ENCODE measurements at regions not wholly inside any gene's neighbourhood (a gene's known extent, or its start where the extent isn't known, plus 50 kb on each side); places are given as distances from the start of the nearest gene placed in this dataset.

DNA sequence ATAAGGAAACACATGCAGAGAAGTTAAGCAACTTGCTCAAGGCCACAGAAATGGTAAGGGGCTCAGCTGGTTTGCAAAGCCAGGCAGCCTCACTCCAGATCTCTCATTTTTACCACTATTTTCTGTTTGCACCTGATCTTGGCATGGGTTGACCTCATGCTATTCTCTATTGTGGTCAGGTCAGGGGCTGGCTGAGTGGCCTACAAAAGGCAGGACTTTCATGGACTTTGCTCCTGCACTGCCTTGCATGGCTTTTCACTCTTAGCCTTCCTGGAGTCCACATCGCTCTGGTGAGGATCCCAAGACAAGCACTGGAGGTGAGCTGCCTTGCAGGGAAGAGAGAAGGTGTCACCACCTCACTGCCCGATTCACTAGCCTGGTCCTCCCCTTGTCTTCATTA lies 56.8 kb upstream of the CSF3R start:
- no peak overlapping the region for H3K4me2 ChIP-seq (ENCODE audit: insufficient read depth in 1 of 2, low read depth in 2 of 2, low read length in 2 of 2)
- no peak overlapping the region for H3K14ac ChIP-seq (ENCODE audit: insufficient read length)
- DNase-seq (ENCODE audit: low read depth in 1 of 2, low spot score in 2 of 2), result no peak
- no peak overlapping the region for H2BK5ac ChIP-seq (ENCODE audit: low read depth, low read length)
- no peak for FAIRE-seq
- H3K56ac ChIP-seq (replicated peaks; ENCODE audit: insufficient read length, low read depth, low read length), result no peak overlapping the region
- no peak overlapping the region for H4K91ac ChIP-seq (replicated peaks; ENCODE audit: insufficient read length, low read length)
- H3K23ac ChIP-seq (ENCODE audit: insufficient read length), result no peak overlapping the region
- 81% methylated on average over 2 of the region's 2 CpGs; no CpG with 5 or more reads in 1 of the 2 experiments for WGBS, 2 experiments (ENCODE audit: extremely low coverage in 1 of 2, insufficient coverage in 1 of 2, insufficient read length in 1 of 2, insufficient replicate concordance in 2 of 2, low coverage in 1 of 2, low lambda C conversion rate in 2 of 2, missing lambda C conversion rate in 1 of 2)
- no peak overlapping the region for H2AK5ac ChIP-seq (ENCODE audit: low read depth, low read length)
- H4K5ac ChIP-seq (ENCODE audit: insufficient read length, low read depth, low read length), result no peak overlapping the region
- no peak overlapping the region for H2BK120ac ChIP-seq (replicated peaks; ENCODE audit: low read depth, low read length)
- no peak overlapping the region for H3K18ac ChIP-seq (ENCODE audit: extremely low read depth, low read length)
- H2BK15ac ChIP-seq (ENCODE audit: low read length), result no peak overlapping the region
- H3K4ac ChIP-seq (replicated peaks; ENCODE audit: insufficient read length, low read depth, low read length), result no peak overlapping the region
- ChIA-PET CTCF (ENCODE audit: partially characterized antibody) (interaction anchor here (1.0 to 2.2 kb wide), 2 partner anchors 15 to 23 kb away, joined by 3 to 10 read pairs; no protein-coding TSS in a partner anchor), POLR2A (ENCODE audit: partially characterized antibody) (no interaction called here)
- H3K23me2 ChIP-seq (ENCODE audit: low read depth, low read length), result no peaks in the 10 kb centered on the region
- no peaks in the 10 kb centered on the region for H3K27me3 ChIP-seq (replicated peaks in 1 of 4; ENCODE audit: control insufficient read depth in 3 of 4, extremely low read depth in 1 of 4, insufficient read depth in 3 of 4, low read length in 3 of 4)
- H2BK12ac ChIP-seq (ENCODE audit: low read depth, low read length), result no peak overlapping the region
- H2BK20ac ChIP-seq (ENCODE audit: low read length), result no peak overlapping the region
- H3K36me3 ChIP-seq (ENCODE audit: control insufficient read depth in 2 of 4, insufficient read depth in 4 of 4, low read length in 3 of 4), result no peaks in the 10 kb centered on the region
- H3K79me1 ChIP-seq (ENCODE audit: low read depth, low read length), result no peaks in the 10 kb centered on the region
- no peak overlapping the region for H4K8ac ChIP-seq (ENCODE audit: extremely low read depth, insufficient read depth, low read length)
- H3K9ac ChIP-seq (replicated peaks in 1 of 4; ENCODE audit: extremely low read depth in 1 of 4, low read depth in 3 of 4, low read length in 3 of 4), result no peak overlapping the region
- peaks cover 0 to 2% of the 10 kb centered on the region in 2 experiments for H4K20me1 ChIP-seq (replicated peaks in 1 of 2; ENCODE audit: control insufficient read depth in 1 of 2, insufficient read depth in 2 of 2, low read length in 2 of 2)
- H3K4me1 ChIP-seq (replicated peaks in 1 of 4; ENCODE audit: control insufficient read depth in 3 of 4, insufficient read depth in 4 of 4, low read length in 3 of 4), result no peaks in the 10 kb centered on the region; a peak in 1 of 7 replicates
- no peaks in the 10 kb centered on the region for H3K9me3 ChIP-seq (ENCODE audit: insufficient read depth in 2 of 2, low read depth in 1 of 2, low read length in 1 of 2)
- TF ChIP-seq MAFK (IDR thresholded peaks at IDR 0.05; ENCODE audit: low read depth, low read length) (no peak), SAP30 (IDR thresholded peaks at IDR 0.05; ENCODE audit: insufficient read depth, insufficient replicate concordance, low read length) (no peak), TBP (IDR thresholded peaks at IDR 0.05; ENCODE audit: low read depth, low read length) (no peak), RXRA (IDR thresholded peaks at IDR 0.05; ENCODE audit: insufficient read depth, low read depth, low read length) (no peak), TEAD4 (IDR thresholded peaks at IDR 0.05; ENCODE audit: low read depth, low read length) (no peak), POU5F1 (IDR thresholded peaks at IDR 0.05; ENCODE audit: low read depth, low read length) (no peak)
- TF ChIP-seq, protein P1, sequence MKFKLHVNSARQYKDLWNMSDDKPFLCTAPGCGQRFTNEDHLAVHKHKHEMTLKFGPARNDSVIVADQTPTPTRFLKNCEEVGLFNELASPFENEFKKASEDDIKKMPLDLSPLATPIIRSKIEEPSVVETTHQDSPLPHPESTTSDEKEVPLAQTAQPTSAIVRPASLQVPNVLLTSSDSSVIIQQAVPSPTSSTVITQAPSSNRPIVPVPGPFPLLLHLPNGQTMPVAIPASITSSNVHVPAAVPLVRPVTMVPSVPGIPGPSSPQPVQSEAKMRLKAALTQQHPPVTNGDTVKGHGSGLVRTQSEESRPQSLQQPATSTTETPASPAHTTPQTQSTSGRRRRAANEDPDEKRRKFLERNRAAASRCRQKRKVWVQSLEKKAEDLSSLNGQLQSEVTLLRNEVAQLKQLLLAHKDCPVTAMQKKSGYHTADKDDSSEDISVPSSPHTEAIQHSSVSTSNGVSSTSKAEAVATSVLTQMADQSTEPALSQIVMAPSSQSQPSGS (IDR thresholded peaks at IDR 0.05; ENCODE audit: low read length), result no peak
- TF ChIP-seq, protein P2, sequence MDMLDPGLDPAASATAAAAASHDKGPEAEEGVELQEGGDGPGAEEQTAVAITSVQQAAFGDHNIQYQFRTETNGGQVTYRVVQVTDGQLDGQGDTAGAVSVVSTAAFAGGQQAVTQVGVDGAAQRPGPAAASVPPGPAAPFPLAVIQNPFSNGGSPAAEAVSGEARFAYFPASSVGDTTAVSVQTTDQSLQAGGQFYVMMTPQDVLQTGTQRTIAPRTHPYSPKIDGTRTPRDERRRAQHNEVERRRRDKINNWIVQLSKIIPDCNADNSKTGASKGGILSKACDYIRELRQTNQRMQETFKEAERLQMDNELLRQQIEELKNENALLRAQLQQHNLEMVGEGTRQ (IDR thresholded peaks at IDR 0.05; ENCODE audit: low read length), result no peak
- no peak overlapping the region for H3K27ac ChIP-seq (ENCODE audit: low read depth, low read length)
- no peak overlapping the region for H2AFZ ChIP-seq (ENCODE audit: low read length)
- no peaks in the 10 kb centered on the region for H3K79me2 ChIP-seq (ENCODE audit: control insufficient read depth in 1 of 2, insufficient read depth in 2 of 2, low read length in 2 of 2)
- no peak overlapping the region for H3K4me3 ChIP-seq (ENCODE audit: extremely low read depth in 1 of 4, insufficient read depth in 2 of 4, low read depth in 3 of 4, low read length in 4 of 4)

Measured in H1 (cell line).